Left ventricle myocardium inferior (tissue), 1 donor: ENCODE measurements at regions not wholly inside any gene's neighbourhood (a gene's known extent, or its start where the extent isn't known, plus 50 kb on each side); places are given as distances from the start of the nearest gene placed in this dataset.

Source experiments
- DNase-seq: peaks from one replicate; pipeline ENCODE4 v3.0.0-alpha.2; 2020
- H3K27ac ChIP-seq: fragments of 200-600 bp; replicated peaks from 2 replicates; pipeline ENCODE4 v1.8.0; 2021
- H3K27me3 ChIP-seq: fragments of 200-600 bp; 2 replicates; pipeline ENCODE4 v1.8.0; 2021; ENCODE audit warnings: low read depth
- H3K36me3 ChIP-seq: fragments of 200-600 bp; 2 replicates; pipeline ENCODE4 v1.8.0; 2021
- H3K4me1 ChIP-seq: fragments of 200-600 bp; 2 replicates; pipeline ENCODE4 v1.8.0; 2021
- H3K4me3 ChIP-seq: fragments of 200-600 bp; 2 replicates; pipeline ENCODE4 v1.8.0; 2021; ENCODE audit warnings: mild to moderate bottlenecking, moderate library complexity
- H3K9me3 ChIP-seq: fragments of 200-600 bp; replicated peaks from 2 replicates; pipeline ENCODE4 v1.8.0; 2021
- intact Hi-C: fragments of 100-400 bp; cut with micrococcal nuclease; formaldehyde crosslinking; loops from one replicate; pipeline ENCODE4 v1.11.0; 2022
- TF ChIP-seq, protein P1 (sequence below): fragments of 200-600 bp; IDR thresholded peaks from 2 replicates; pipeline ENCODE4 v1.8.0; 2021; ENCODE audit warnings: antibody characterized with exemption, mild to moderate bottlenecking, borderline replicate concordance
- donor health status: DM: no; HTN: yes; CAD: no; lungs with severe emphysema.

DNA sequence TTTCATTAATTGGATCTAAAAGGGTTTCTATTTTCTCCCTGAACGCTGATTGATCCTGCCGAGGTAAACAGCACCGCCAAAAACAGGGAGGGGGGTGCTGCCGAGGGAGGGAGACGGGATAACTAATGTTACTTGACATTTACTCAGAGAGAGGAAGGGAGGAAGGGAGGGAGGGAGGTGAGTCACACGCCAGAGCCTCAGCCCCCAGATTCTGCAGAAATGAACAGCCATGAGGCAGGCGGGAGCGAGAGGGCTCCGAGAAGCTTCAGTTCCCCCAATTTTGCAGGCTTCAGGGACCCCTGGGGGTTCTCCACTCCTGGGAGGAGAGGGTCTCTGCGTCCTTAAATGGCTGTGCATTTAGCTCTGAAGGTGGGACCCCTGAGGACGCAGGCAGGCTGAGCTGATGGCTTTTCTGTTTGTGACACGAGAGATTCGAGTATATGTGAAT lies 59.1 kb upstream of the IER5L start:
- Histone ChIP-seq H3K36me3 (no peaks in the 10 kb centered on the region), H3K4me3 (no peak overlapping the region), H3K27ac (no peak overlapping the region), H3K9me3 (peaks cover 15% of the 10 kb centered on the region), H3K4me1 (no peaks in the 10 kb centered on the region), H3K27me3 (no peaks in the 10 kb centered on the region)
- intact Hi-C loops: no loop called here
- TF ChIP-seq, protein P1, sequence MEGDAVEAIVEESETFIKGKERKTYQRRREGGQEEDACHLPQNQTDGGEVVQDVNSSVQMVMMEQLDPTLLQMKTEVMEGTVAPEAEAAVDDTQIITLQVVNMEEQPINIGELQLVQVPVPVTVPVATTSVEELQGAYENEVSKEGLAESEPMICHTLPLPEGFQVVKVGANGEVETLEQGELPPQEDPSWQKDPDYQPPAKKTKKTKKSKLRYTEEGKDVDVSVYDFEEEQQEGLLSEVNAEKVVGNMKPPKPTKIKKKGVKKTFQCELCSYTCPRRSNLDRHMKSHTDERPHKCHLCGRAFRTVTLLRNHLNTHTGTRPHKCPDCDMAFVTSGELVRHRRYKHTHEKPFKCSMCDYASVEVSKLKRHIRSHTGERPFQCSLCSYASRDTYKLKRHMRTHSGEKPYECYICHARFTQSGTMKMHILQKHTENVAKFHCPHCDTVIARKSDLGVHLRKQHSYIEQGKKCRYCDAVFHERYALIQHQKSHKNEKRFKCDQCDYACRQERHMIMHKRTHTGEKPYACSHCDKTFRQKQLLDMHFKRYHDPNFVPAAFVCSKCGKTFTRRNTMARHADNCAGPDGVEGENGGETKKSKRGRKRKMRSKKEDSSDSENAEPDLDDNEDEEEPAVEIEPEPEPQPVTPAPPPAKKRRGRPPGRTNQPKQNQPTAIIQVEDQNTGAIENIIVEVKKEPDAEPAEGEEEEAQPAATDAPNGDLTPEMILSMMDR: no peak
- no peak for DNase-seq

DNA sequence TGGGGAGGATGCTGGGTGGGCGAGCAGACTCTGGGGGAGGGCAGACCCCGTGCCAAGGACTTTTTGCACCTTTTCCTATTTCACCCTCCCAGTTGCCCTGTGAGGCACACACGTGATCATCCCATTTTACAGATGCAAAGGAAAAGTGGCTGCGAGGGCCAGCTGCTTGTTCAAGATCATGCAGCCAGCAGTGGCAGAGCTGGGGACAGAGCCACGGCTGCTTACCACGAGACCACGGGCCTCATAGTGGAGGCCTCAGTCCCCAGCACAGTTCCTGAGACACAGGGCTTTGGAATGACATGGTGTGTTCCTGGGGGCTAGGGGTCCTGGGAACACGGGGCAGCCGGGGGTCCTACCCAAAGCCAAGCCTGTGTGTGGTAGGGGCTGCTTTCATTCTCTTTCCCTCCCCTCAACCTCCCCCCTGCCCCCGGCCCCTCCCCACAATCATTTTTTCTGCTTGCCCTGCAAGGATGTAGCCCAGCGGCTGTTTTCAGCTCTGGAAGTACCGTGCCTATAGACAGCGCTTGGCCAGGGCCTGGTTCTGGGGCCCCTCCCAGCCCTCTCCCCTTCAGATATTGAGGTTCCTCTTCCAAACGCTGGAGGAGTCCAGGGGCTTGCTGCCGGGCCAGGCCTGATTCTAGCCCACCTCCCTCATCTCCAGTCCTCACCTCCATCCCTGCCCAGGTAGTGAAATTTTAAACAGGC lies 58.5 kb upstream of the IER5L start:
- peaks cover 15% of the 10 kb centered on the region for H3K9me3 ChIP-seq

DNA sequence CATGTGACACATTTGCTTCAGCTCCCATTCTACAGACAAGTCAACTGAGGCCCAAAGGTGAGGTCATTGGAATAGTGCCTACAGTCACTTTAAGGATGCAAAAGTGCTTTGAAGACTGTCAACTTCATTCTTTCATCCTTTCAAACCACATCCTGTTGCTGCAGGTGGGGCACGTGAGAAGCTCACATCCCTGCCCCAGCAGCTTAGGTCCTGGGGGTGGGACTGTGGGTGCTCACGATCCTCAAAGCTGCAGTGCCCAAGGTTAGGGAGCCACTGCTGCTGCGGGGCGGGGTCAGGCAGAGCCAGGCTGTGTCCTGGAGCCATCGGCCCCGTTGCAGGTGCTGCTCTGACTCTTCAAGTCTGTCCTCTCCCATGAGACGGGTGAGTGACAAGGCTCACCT lies 57.9 kb upstream of the IER5L start:
- Histone ChIP-seq H3K27me3 (no peaks in the 10 kb centered on the region), H3K9me3 (peaks cover 15% of the 10 kb centered on the region), H3K27ac (no peak overlapping the region), H3K4me3 (no peak overlapping the region), H3K36me3 (no peaks in the 10 kb centered on the region), H3K4me1 (no peaks in the 10 kb centered on the region)
- TF ChIP-seq, protein P1: no peak
- DNase-seq: no peak
- intact Hi-C loops: no loop called here

More for the DNA sequence above, 58.5 kb upstream of the IER5L start:
- intact Hi-C loops: no loop called here
- no peak overlapping the region for H3K4me3 ChIP-seq
- H3K27ac ChIP-seq: no peak overlapping the region
- H3K4me1 ChIP-seq: no peaks in the 10 kb centered on the region
- DNase-seq: no peak
- no peaks in the 10 kb centered on the region for H3K36me3 ChIP-seq
- TF ChIP-seq, protein P1: no peak
- H3K27me3 ChIP-seq: no peaks in the 10 kb centered on the region

DNA sequence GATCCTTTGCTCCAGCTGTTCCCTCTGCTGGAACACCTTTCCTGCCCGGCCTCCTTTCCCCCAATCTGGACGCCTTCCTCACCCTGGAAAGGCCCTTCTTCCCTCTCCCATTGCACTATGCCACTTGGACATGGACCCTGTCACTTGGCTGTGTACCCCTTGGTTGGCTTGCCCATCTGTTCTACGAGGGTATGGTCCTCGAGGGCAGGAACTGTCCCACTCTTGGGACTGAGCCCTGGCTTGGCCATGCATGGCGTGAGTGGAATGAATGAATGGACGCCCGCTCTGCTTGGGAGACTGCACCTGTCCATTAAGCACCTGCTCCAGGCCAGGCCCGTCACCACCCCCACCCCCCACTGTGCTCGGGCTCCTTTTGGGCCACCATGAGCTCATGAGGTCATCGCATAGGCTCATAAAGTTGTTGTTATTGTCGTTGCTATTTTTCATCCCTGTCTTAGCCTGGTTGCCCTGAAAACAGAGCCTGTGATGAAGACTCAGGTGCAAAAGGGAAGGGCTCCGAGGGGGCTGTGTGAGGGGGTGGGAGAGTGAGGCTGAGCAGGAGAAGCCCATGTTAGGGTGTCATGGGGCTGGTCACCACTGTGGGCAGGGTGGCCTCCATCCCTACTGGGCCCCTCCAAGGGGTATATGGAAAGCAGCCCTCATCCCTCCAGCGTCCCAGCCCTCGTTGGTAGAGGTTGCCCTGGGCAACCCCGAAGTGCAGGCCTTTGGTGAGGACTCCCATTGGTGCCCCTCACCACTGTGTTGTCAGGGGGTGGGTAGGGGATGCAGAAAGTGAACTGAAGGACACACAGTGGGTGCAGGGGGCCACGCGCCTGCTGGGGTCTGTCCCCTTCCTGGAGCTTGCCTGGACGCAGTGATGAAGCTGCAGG lies 57.2 kb upstream of the IER5L start:
- intact Hi-C loops: no loop called here
- peaks cover 15% of the 10 kb centered on the region for H3K9me3 ChIP-seq
- no peak overlapping the region for H3K27ac ChIP-seq
- TF ChIP-seq, protein P1: no peak
- no peaks in the 10 kb centered on the region for H3K36me3 ChIP-seq
- no peaks in the 10 kb centered on the region for H3K4me1 ChIP-seq
- no peak for DNase-seq
- H3K27me3 ChIP-seq: no peaks in the 10 kb centered on the region
- no peak overlapping the region for H3K4me3 ChIP-seq

DNA sequence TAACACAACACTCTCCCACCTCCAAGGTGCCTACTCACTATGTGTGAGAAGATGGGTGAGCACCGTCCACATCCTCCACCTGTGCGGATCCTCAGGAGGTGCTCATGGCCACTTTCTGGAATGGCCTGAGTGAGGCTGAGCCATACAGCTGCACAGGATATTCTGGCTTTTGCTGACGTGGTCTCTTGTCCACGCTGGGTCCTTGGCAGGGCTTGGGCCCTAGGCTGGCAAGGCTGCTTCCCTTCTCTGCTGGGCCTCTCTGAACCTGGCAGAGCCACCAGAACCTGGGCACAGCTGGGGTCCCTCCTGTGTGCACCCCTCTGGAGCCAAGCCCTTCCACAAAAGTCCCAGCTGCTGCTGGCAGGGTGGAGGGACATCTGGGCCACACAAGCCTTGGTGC lies 56.4 kb upstream of the IER5L start:
- no peak for DNase-seq
- no peaks in the 10 kb centered on the region for H3K27me3 ChIP-seq
- H3K36me3 ChIP-seq: no peaks in the 10 kb centered on the region
- no peak overlapping the region for H3K27ac ChIP-seq
- intact Hi-C loops: no loop called here
- TF ChIP-seq, protein P1: no peak
- H3K4me1 ChIP-seq: no peaks in the 10 kb centered on the region
- no peak overlapping the region for H3K4me3 ChIP-seq
- H3K9me3 ChIP-seq: peaks cover 15% of the 10 kb centered on the region
